Psoas muscle (tissue), 7 donors: ENCODE measurements at regions not wholly inside any gene's neighbourhood (a gene's known extent, or its start where the extent isn't known, plus 50 kb on each side); places are given as distances from the start of the nearest gene placed in this dataset.

Experiments
- ATAC-seq, 4 donors: fragments of 200-7000 bp; cut with Tn5 transposase; one replicate each; pipeline ENCODE4 v1.9.1; 2020; ENCODE audit warnings: moderate library complexity in 3 of 4, mild to moderate bottlenecking in 2 of 4
- DNase-seq, 2 donors: peaks; one replicate each; pipeline ENCODE4 v3.0.0-alpha.2; 2020
- H3K27ac ChIP-seq: fragments of 200-600 bp; one replicate; pipeline ENCODE4 v1.8.0; 2022
- H3K27me3 ChIP-seq, 3 donors: fragments of 200-600 bp in 1 of 3; one replicate each; pipeline versions ENCODE4 v1.6.1 to v1.8.0; 2013 to 2022; ENCODE audit warnings: low read length in 2 of 3, mild to moderate bottlenecking in 2 of 3, moderate library complexity in 1 of 3; ENCODE audit not compliant: insufficient read depth in 3 of 3
- H3K36me3 ChIP-seq, 2 donors: fragments of 200-600 bp in 1 of 2; one replicate each; pipeline versions ENCODE4 v1.6.1 to v1.8.0; 2013 to 2022; ENCODE audit warnings: low read depth in 1 of 2, mild to moderate bottlenecking in 1 of 2, moderate library complexity in 1 of 2; ENCODE audit not compliant: insufficient read depth in 1 of 2
- H3K4me1 ChIP-seq: fragments of 200-600 bp; one replicate; pipeline ENCODE4 v1.8.0; 2022
- H3K4me3 ChIP-seq: fragments of 200-600 bp; one replicate; pipeline ENCODE4 v1.8.0; 2022; ENCODE audit warnings: mild to moderate bottlenecking
- H3K9me3 ChIP-seq: fragments of 200-600 bp; one replicate; pipeline ENCODE4 v1.8.0; 2022
- CTCF ChIP-seq: fragments of 200-600 bp; IDR thresholded peaks from one replicate; pipeline ENCODE4 v1.8.0; 2022; ENCODE audit warnings: antibody characterized with exemption
- WGBS, 3 donors: extraction: QIAGEN DNeasy Blood & Tissue Kit; methylation state at CpG; one replicate each; pipeline versions ENCODE4 v1.1.6 to v1.1.7; 2013; 5-methylcytosine and 5-hydroxymethylcytosine counted together
- intact Hi-C, 2 donors: fragments of 100-400 bp; cut with DNase I; formaldehyde crosslinking; loops; one replicate each; pipeline versions ENCODE4 v1.11.0 to v1.14.2; 2022
- donor health status: healthy with polysubstance abuse.
- donor health status: DM: no; HTN: no; CAD: no; lungs with moderate emphysema.
- donor health status: Bipolar disorder and iron deficiency.
- donor health status: healthy.
- donor health status: DM: yes; HTN: yes; CAD: no.
- donor health status: DM: no; HTN: no; CAD: no.
- donor health status: DM: yes; HTN: yes; CAD: no.

DNA sequence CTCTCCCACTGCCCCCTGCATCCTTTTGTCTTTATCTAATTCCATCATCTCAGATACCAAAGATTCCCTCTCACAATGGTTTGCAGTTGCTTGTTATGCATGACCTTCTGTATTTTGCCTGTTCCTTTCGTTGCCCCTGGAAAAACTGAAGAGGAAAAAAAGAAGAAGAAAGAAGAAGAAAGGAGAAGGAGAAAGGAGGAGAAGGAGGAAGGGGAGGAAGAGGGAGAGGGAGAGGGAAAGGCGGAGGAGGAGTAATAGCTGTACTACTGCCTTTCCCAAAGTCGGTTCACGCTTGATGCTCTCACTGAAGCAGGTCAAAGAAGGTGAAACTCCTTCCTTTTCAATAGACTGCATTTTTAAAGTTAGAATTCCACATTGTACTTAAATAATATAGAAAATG lies 513.8 kb downstream of the PTPRC start:
- intact Hi-C loops, result no loop called here
- 62 to 76% (median 70%) methylated on average over 4 of the region's 4 CpGs for WGBS, 3 donors
- H3K4me1 ChIP-seq, result no peaks in the 10 kb centered on the region
- no peaks in the 10 kb centered on the region for H3K36me3 ChIP-seq
- H3K4me3 ChIP-seq, result no peak overlapping the region
- no peak for TF ChIP-seq CTCF
- ATAC-seq, result no peak
- H3K27ac ChIP-seq, result no peak overlapping the region
- H3K9me3 ChIP-seq, result no peaks in the 10 kb centered on the region
- H3K27me3 ChIP-seq, result no peaks in the 10 kb centered on the region
- DNase-seq, result no peak

DNA sequence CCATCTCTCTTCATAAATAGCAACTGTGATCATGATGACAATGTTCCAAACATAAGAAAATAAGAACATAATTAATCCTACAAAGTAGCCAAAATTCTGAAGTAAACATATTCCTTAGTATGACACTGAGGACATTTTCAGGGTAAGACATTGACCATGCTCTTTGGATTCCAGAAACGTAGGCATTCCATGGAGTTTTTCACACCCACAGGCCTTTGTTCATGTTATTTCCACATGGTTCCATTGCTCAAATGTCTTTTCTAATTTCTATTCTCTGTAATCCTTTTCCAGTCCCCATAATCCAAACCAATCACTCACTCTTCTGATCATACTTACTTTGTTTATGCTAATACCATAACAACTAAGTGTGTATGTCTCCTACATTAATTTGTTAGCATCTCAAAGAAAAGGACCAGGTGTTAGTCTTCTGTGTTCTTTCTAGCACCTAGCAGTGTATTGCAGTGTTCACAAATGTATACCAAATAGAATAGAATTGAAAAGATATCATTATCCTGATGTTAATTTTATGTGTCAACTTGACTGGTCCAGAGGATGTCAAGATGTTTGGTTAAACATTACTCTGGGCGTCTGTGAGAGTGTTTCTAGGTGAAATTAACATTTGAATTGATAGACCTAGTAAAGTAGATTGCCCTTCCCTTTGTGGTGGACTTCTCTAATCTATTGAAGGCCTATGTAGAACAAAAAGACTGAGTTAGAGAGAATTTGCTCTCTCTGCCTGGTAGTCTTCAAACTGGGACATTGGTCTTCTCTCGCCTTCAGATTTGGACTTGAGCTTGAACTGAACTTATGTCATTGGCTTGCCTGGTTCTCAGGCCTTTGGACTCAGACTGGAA lies 516.6 kb downstream of the PTPRC start:
- intact Hi-C loops, result no loop called here
- 84 to 85% (median 85%) methylated on average over 3 of the region's 3 CpGs for WGBS, 3 donors
- no peak for TF ChIP-seq CTCF

GRCh38 chr1:199157494-199157893 lies 518.7 kb downstream of the PTPRC start:
- ATAC-seq (no peak), DNase-seq (no peak)
- TF ChIP-seq CTCF, result no peak
- no peaks in the 10 kb centered on the region for H3K27me3 ChIP-seq
- H3K27ac ChIP-seq, result no peak overlapping the region
- no peaks in the 10 kb centered on the region for H3K9me3 ChIP-seq
- H3K36me3 ChIP-seq, result no peaks in the 10 kb centered on the region
- no peak overlapping the region for H3K4me3 ChIP-seq
- H3K4me1 ChIP-seq, result no peaks in the 10 kb centered on the region
- intact Hi-C loops, result no loop called here

More for the DNA sequence above, 516.6 kb downstream of the PTPRC start:
- Histone ChIP-seq H3K27ac (no peak overlapping the region), H3K9me3 (no peaks in the 10 kb centered on the region), H3K36me3 (no peaks in the 10 kb centered on the region), H3K4me1 (no peaks in the 10 kb centered on the region), H3K4me3 (no peak overlapping the region), H3K27me3 (no peaks in the 10 kb centered on the region)
- ATAC-seq (no peak), DNase-seq (no peak)

DNA sequence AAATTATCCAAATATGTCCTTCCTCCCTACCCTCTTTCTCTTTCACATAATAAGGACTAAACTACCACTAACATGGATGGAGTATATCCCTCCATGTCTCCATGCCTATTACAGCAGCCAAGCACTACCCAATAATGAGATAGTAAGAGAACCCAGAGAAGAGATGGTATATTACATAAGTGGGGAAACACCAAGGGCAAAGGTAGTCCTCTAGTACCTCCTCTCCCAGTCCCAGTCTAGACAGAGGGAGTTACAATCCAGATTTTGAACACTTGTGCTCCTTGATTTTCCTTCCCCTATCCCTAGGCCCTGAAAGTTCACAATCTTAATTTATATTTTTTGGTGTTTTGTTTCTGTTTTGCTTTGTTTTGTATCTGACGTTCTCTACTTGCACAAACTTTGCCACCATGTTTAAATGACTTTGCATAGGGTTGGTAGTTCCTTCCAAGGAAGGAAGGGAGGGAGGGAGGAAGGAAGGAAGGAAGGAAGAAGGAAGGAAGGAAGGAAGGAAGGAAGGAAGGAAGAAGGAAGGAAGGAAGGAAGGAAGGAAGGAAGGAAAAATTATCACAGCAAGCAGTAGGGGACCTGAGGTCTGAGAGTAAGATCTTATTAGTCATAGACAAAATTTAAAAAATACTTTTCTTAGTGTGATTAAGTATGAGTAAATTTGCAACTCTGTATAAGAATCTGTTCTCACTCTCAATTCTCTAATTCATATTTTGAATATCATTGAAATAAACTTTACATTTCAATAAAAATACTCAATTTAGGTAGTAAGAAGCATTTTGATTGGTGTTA lies 521.9 kb downstream of the PTPRC start:
- intact Hi-C loops, result loop anchor here in 1 of 2 donors (1.0 kb wide), 1 partner anchor 16 kb away; no protein-coding TSS in a partner anchor
- no peak for TF ChIP-seq CTCF
- Histone ChIP-seq H3K27me3 (no peaks in the 10 kb centered on the region), H3K27ac (no peak overlapping the region), H3K4me1 (no peaks in the 10 kb centered on the region), H3K4me3 (no peak overlapping the region), H3K36me3 (no peaks in the 10 kb centered on the region), H3K9me3 (no peaks in the 10 kb centered on the region)
- no peak for ATAC-seq
- DNase-seq, result no peak
- WGBS, 3 donors, result 81 to 82% (median 82%) methylated on average over 1 of the region's 1 CpG
